Activated naive CD8-positive, alpha-beta T cell treated with anti-CD3 and anti-CD28 coated beads, Interleukin-2, amount 10 ng/mL, durations not matched to agents 7 days and 5 days (primary cell): ENCODE measurements at regions not wholly inside any gene's neighbourhood (a gene's known extent, or its start where the extent isn't known, plus 50 kb on each side); places are given as distances from the start of the nearest gene placed in this dataset.

Experiments used
- ATAC-seq: fragments of 150-1000 bp; cut with Tn5 transposase; one replicate; pipeline ENCODE4 v1.10.0; 2021; ENCODE audit warnings: low read depth, moderate library complexity
- POLR2A ChIA-PET: fragments of 350-600 bp; sonication (Branson Sonifier 250); formaldehyde crosslinking; loops from one replicate; lab custom pipeline; 2021; ENCODE audit warnings: antibody characterized with exemption; lab: Charles Lee
- DNase-seq: peaks from one replicate; pipeline ENCODE4 v3.0.0; 2021
- H3K27ac Mint-ChIP-seq: one replicate; pipeline ENCODE4 v1.8.0; 2022; ENCODE audit warnings: mild to moderate bottlenecking, mixed read lengths
- H3K27me3 Mint-ChIP-seq: one replicate; pipeline ENCODE4 v1.8.0; 2022; ENCODE audit warnings: mild to moderate bottlenecking, moderate library complexity, mixed read lengths
- H3K36me3 Mint-ChIP-seq: one replicate; pipeline ENCODE4 v1.8.0; 2021; ENCODE audit warnings: mild to moderate bottlenecking, mixed read lengths
- H3K4me1 Mint-ChIP-seq: one replicate; pipeline ENCODE4 v1.8.0; 2021; ENCODE audit warnings: mixed read lengths
- H3K4me3 Mint-ChIP-seq: one replicate; pipeline ENCODE4 v1.8.0; 2022; ENCODE audit warnings: mild to moderate bottlenecking, moderate library complexity, mixed read lengths
- H3K9me3 Mint-ChIP-seq: one replicate; pipeline ENCODE4 v1.8.0; 2021; ENCODE audit warnings: mixed read lengths

DNA sequence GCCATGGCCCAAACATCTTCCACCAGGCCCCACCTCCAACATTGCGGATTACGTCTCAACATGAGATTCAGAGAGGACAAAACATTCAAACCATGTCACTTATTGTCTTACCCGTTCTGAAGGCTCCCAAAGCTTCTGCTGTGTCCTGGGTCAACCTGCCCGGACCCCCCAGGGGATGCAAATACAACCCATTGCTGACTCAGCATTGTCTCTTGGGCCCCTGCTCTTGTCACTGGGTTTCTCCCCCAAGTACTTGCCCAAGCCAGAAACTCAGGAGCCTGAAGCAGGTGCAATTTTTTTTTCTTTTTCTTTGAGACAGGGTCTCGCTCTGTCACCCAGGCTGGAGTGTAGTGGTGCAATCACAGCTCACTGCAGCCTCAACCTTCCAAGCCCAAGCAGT, 144.5 kb downstream of the KCTD15 start:
- ATAC-seq (no peak), DNase-seq (no peak)
- POLR2A ChIA-PET = no interaction called here
- Mint-ChIP-seq H3K4me3 (no peak overlapping the region), H3K4me1 (no peaks in the 10 kb centered on the region), H3K36me3 (no peaks in the 10 kb centered on the region), H3K9me3 (no peaks in the 10 kb centered on the region), H3K27me3 (no peaks in the 10 kb centered on the region), H3K27ac (no peak overlapping the region)

DNA sequence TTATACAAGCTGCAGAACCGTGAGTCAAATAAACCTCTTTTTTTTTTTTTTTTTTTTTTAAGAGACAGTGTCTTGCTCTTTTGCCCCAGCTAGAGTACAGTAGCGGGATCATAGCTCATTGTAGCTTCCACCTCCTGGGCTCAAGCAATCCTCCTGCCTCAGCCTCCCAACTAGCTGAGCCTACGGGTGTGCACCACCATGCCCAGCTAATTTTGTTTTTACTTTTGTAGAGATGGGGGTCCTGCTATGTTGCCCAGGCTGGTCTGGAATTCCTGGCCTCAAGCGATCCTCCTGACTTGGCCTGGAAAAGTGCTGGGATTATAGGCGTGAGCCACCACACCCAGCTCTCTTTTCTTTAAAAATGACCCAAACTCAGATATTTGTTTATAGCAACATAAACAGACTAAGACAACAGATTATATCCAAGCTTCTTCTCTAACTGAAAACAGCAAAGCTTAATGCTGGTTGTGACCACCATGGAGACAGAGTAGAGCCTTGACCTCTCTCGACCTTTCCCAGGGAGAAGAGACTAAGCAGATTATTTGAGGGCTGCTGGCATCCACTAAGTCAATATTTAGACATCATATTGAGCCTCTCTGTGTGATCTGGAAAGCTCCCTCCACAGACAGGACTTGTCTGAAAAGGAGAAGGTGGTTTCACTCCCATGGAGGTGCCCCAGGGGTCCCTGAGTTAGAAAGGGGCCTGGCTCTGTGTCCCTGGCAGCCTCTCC, 150.0 kb downstream of the KCTD15 start:
- no peak overlapping the region for H3K4me3 Mint-ChIP-seq
- ATAC-seq (no peak), DNase-seq (no peak)
- no peaks in the 10 kb centered on the region for H3K36me3 Mint-ChIP-seq
- POLR2A ChIA-PET = no interaction called here
- no peak overlapping the region for H3K27ac Mint-ChIP-seq
- H3K9me3 Mint-ChIP-seq = no peaks in the 10 kb centered on the region
- no peaks in the 10 kb centered on the region for H3K27me3 Mint-ChIP-seq
- no peaks in the 10 kb centered on the region for H3K4me1 Mint-ChIP-seq

DNA sequence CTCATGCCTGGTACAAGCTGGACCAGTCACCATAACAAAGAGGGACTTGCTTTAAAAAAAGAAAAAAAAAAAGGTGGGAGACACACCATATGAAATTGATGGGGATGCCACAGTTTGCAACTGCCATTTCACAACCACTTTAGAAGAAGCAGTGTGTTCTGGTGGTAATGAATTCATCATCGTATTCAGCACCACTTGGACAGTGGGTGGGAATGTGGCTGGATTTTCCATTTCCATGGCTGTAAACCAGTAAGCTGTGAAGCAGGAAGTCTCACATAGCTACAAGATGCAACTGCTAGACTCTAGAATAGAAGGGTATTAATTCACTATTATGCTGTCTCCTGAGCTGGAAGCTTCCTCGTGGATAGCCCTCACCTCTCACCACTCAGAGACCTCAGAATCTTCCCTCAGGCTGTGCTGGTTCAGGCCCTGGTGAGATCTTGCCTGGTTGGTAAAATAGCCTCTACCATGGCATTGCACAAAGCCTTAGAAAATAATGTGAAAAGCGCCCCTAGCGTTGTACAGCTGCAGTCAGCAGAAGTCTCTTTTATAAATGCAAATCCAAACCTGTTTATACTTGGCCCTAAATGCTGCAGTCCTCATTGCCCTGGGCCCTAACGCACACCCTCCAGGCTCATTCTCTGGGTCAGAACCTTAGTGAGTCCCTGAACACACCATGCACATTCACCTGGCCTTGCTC, 150.7 kb downstream of the KCTD15 start:
- Mint-ChIP-seq H3K36me3 (no peaks in the 10 kb centered on the region), H3K4me3 (no peak overlapping the region), H3K9me3 (no peaks in the 10 kb centered on the region), H3K27ac (no peak overlapping the region), H3K27me3 (no peaks in the 10 kb centered on the region), H3K4me1 (no peaks in the 10 kb centered on the region)
- ATAC-seq (no peak), DNase-seq (no peak)
- POLR2A ChIA-PET = no interaction called here

GRCh38 chr19:33948651-33949335, 152.1 kb downstream of the KCTD15 start:
- H3K4me1 Mint-ChIP-seq = no peaks in the 10 kb centered on the region
- POLR2A ChIA-PET = no interaction called here
- no peak overlapping the region for H3K27ac Mint-ChIP-seq

DNA sequence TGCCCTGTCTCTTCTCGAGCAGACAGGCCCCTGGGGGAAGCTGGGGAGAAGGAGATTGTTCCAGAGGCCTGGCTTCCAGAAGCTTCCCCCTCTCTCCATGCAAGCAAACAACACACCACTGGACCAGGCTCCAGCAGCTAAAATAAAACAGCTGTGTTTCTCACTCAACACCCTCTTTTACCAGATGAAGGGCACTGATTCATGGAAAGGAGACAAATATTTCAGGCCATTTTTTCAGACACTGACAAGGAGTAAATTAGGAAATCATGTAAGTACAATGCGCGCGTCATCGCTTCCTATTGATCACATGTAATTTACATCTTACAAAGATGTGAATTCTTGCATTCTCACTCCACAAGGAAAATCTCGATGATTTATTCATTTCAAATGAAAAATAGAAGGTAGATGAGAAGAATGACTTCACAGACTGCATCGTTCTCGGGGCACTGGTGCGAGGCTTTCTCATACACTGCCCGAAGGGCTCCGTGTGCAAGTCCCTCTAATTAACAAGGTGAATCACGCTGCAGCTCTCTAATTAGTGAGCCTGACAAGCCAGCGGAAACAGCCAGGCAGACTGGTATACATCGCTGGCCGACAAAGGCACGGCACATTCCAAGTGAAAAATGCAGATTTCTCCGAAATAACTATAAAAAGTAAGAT, 153.6 kb downstream of the KCTD15 start:
- Mint-ChIP-seq H3K36me3 (no peaks in the 10 kb centered on the region), H3K9me3 (no peaks in the 10 kb centered on the region), H3K4me3 (no peak overlapping the region), H3K27ac (no peak overlapping the region), H3K4me1 (no peaks in the 10 kb centered on the region), H3K27me3 (no peaks in the 10 kb centered on the region)
- DNase-seq (no peak), ATAC-seq (no peak)
- POLR2A ChIA-PET = no interaction called here

More at GRCh38 chr19:33948651-33949335, 152.1 kb downstream of the KCTD15 start:
- H3K9me3 Mint-ChIP-seq = no peaks in the 10 kb centered on the region
- H3K36me3 Mint-ChIP-seq = no peaks in the 10 kb centered on the region
- DNase-seq (no peak), ATAC-seq (no peak)
- no peaks in the 10 kb centered on the region for H3K27me3 Mint-ChIP-seq
- no peak overlapping the region for H3K4me3 Mint-ChIP-seq

GRCh38 chr19:33953023-33953422, 156.4 kb downstream of the KCTD15 start:
- no peaks in the 10 kb centered on the region for H3K4me1 Mint-ChIP-seq
- POLR2A ChIA-PET = no interaction called here
- no peak for DNase-seq
- H3K27me3 Mint-ChIP-seq = no peaks in the 10 kb centered on the region
- H3K36me3 Mint-ChIP-seq = no peaks in the 10 kb centered on the region
- no peak overlapping the region for H3K27ac Mint-ChIP-seq
- no peak for ATAC-seq
- no peaks in the 10 kb centered on the region for H3K9me3 Mint-ChIP-seq
- no peak overlapping the region for H3K4me3 Mint-ChIP-seq

- no peak for DNase-seq
- Mint-ChIP-seq H3K36me3 (no peaks in the 10 kb centered on the region), H3K27me3 (no peaks in the 10 kb centered on the region), H3K4me1 (no peaks in the 10 kb centered on the region), H3K9me3 (no peaks in the 10 kb centered on the region), H3K27ac (no peak overlapping the region), H3K4me3 (no peak overlapping the region)
- POLR2A ChIA-PET = no interaction called here
- ATAC-seq = no peak
These were observed 156.9 kb downstream of the KCTD15 start for GRCh38 chr19:33953592-33953991.

DNA sequence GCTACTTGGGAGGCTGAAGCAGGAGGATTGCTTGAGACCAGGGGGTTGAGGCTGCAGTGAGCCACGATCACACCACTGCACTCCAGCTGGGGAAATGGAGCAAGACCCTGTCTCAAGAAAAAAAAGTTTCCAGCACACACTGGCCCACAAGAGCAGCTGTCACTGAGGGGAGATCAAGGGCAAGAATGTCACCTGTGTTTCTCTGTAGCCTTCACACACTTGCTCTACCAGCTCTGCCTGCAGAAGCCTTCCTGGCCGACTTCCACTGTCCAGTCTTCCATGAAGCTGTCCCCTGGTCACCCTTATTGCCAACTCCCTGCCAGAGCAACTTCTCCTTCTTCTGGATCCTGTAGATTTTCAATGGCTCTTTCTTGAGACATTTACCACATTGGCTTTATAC, 158.0 kb downstream of the KCTD15 start:
- ATAC-seq (no peak), DNase-seq (no peak)
- Mint-ChIP-seq H3K4me1 (no peaks in the 10 kb centered on the region), H3K27ac (no peak overlapping the region), H3K9me3 (no peaks in the 10 kb centered on the region), H3K36me3 (no peaks in the 10 kb centered on the region), H3K4me3 (no peak overlapping the region), H3K27me3 (no peaks in the 10 kb centered on the region)
- POLR2A ChIA-PET = no interaction called here

- no peak overlapping the region for H3K4me3 Mint-ChIP-seq
- no peaks in the 10 kb centered on the region for H3K4me1 Mint-ChIP-seq
- ATAC-seq (no peak), DNase-seq (no peak)
- H3K27me3 Mint-ChIP-seq = peaks cover 3% of the 10 kb centered on the region
- H3K36me3 Mint-ChIP-seq = no peaks in the 10 kb centered on the region
- H3K9me3 Mint-ChIP-seq = no peaks in the 10 kb centered on the region
- H3K27ac Mint-ChIP-seq = no peak overlapping the region
- POLR2A ChIA-PET = no interaction called here
These were observed 160.3 kb downstream of the KCTD15 start for GRCh38 chr19:33956941-33957340.

GRCh38 chr19:33957804-33958203, 161.1 kb downstream of the KCTD15 start:
- DNase-seq (no peak), ATAC-seq (no peak)
- H3K27ac Mint-ChIP-seq = no peak overlapping the region
- POLR2A ChIA-PET = no interaction called here
- no peaks in the 10 kb centered on the region for H3K9me3 Mint-ChIP-seq
- no peak overlapping the region for H3K4me3 Mint-ChIP-seq
- peaks cover 5% of the 10 kb centered on the region for H3K27me3 Mint-ChIP-seq
- H3K36me3 Mint-ChIP-seq = no peaks in the 10 kb centered on the region
- H3K4me1 Mint-ChIP-seq = no peaks in the 10 kb centered on the region

- no peaks in the 10 kb centered on the region for H3K36me3 Mint-ChIP-seq
- no peak for DNase-seq
- no peaks in the 10 kb centered on the region for H3K4me1 Mint-ChIP-seq
- POLR2A ChIA-PET = no interaction called here
- no peaks in the 10 kb centered on the region for H3K9me3 Mint-ChIP-seq
- no peak overlapping the region for H3K4me3 Mint-ChIP-seq
- peaks cover 6% of the 10 kb centered on the region for H3K27me3 Mint-ChIP-seq
- H3K27ac Mint-ChIP-seq = no peak overlapping the region
- ATAC-seq = no peak
These were observed 163.9 kb downstream of the KCTD15 start for GRCh38 chr19:33960566-33960965.

- Mint-ChIP-seq H3K27ac (no peak overlapping the region), H3K4me3 (no peak overlapping the region), H3K9me3 (peaks cover 5% of the 10 kb centered on the region), H3K4me1 (no peaks in the 10 kb centered on the region), H3K27me3 (peaks cover 8% of the 10 kb centered on the region), H3K36me3 (no peaks in the 10 kb centered on the region)
- no peak for DNase-seq
- POLR2A ChIA-PET = no interaction called here
- ATAC-seq = no peak
These were observed 165.5 kb downstream of the KCTD15 start for GRCh38 chr19:33962161-33962560.

GRCh38 chr19:33963514-33963913, 166.8 kb downstream of the KCTD15 start:
- H3K27me3 Mint-ChIP-seq = peaks cover 9% of the 10 kb centered on the region
- ATAC-seq (no peak), DNase-seq (no peak)
- peaks cover 5% of the 10 kb centered on the region for H3K9me3 Mint-ChIP-seq
- no peak overlapping the region for H3K27ac Mint-ChIP-seq
- H3K36me3 Mint-ChIP-seq = no peaks in the 10 kb centered on the region
- H3K4me1 Mint-ChIP-seq = no peaks in the 10 kb centered on the region
- POLR2A ChIA-PET = no interaction called here
- no peak overlapping the region for H3K4me3 Mint-ChIP-seq
